Epithelial cell of prostate (primary cell): ENCODE measurements at regions not wholly inside any gene's neighbourhood (a gene's known extent, or its start where the extent isn't known, plus 50 kb on each side); places are given as distances from the start of the nearest gene placed in this dataset.

ENCODE experiments used
- DNase-seq: peaks from one replicate; pipeline ENCODE4 v3.0.0-alpha.2; 2011; ENCODE audit warnings: low read depth, low spot score
- H3K27ac ChIP-seq: fragments of 450-650 bp; 2 replicates; pipeline ENCODE4 v1.5.1; 2017; ENCODE audit warnings: mild to moderate bottlenecking

DNA sequence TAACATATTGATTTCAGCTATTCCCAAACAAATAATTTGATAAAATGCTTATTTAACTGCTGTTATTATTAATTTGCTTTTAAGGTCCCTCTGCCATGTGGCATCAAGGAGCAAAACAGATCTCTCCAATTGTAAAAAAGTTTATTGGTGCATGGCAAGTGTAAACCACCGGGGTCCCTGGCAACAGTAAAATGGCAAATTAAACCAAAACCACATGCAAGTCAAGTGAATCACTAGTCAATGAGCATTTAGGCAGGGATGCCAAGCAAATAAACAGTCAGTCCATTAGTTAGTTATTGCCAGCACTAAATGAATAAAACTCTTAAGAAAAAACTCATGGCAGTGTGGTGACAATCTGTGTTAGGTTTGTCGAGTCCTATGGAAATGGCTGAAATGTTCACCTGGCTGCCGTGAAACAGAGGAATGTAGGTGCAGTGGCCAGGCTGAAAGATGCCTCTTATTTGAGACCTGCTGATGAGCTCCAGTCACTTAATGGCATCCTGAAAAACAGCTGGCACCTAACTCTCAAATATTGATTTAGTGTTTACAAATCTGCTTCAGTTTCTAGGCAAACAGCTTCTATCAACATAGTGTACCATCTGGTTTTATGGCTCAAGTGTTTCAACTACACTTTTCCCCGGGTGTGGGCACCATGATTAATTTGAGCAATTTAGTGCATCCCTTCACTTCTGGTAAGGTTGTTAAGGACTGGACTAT is 296.5 kb upstream of the ITGA1 start:
- DNase-seq: no peak
- H3K27ac ChIP-seq: no peak overlapping the region

DNA sequence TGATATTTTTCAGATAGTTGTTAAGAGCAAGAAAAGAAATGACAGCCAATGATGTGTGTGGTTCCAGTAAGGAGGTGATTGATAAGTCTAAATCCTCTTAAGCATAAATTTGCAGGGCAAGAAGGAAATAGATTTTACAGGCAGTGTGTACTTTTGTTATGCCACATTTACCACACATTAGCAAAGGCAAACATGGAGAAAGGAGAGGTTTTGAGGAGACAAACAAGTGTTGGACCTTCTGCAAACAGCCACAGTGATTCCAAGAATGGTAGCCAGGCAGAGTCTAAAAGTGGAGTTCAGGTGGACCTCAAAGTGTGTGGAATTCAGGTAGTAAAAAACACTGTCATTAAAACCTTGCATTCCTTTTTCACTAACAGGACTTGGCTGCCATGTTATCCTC is 295.9 kb upstream of the ITGA1 start:
- DNase-seq: no peak
- H3K27ac ChIP-seq: no peak overlapping the region

DNA sequence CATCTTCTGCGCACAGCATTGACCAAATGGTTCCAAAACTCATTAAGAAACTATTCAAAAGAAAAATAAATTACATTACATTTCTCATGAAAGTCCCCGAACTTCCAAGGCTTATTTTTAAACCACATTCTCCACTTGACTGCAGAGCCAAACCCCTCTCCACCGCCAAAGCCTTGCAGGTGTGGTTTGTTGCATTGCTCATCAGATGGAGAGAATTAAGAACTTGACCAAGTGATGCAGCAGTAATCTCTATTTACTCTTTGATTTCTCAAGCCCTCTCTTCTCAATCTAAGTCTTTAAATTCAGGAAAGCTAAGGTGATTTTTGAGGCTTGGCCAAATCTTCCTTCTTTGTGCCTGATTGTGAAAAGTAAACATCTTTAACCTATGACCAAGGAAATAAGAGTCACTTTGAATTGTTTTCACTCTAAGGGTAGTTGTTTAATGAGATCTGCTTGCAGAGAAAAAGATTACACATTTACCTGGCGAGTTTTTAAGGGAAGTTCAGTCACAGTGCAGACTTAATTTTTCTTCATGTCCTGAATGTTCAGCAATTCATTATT is 290.5 kb upstream of the ITGA1 start:
- DNase-seq: no peak
- no peak overlapping the region for H3K27ac ChIP-seq

DNA sequence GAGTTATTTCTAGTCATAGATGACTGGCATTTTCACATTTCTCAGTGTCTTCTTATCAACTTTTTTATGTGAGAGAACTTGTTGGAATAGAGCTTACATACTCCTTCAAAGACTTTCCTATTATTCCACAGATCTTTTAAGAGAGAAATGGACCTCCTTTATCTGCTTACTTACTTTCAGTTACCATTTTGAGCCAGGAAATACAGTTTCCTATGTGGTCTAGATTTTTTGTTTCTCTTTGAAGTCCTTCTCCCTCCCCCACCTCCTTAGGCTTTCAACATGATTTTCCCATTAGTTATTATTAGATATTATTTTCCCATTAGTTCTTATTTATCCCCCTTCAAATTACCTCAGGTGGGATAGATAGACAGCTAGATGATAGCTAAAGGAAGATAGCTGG is 289.1 kb upstream of the ITGA1 start:
- DNase-seq: no peak
- no peak overlapping the region for H3K27ac ChIP-seq

DNA sequence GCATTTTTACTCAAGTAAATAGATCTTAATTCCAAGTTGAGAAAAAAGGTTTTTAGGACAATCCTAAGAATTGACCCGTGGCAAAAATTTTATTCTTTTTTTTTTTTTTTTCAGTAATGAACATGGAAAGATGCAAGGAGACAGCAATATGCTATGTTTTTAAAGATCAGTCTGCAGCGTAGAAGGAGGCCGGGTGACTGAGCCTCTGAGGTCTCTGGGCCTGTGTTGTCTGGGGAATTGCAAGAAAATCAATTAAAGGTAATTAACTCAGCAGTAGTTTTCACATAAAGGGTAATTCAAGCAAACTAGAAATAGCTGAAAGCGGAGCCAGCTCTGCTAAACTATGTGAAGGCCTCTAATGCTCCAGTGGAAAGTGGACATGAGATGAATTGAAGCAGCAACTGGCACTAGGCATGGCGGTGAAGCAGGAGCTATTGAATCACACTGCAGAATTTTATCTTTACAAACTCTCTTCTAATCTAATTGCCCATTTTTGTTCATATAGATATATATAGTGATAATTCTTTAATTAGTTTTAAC is 285.2 kb upstream of the ITGA1 start:
- DNase-seq: no peak
- H3K27ac ChIP-seq: no peak overlapping the region

DNA sequence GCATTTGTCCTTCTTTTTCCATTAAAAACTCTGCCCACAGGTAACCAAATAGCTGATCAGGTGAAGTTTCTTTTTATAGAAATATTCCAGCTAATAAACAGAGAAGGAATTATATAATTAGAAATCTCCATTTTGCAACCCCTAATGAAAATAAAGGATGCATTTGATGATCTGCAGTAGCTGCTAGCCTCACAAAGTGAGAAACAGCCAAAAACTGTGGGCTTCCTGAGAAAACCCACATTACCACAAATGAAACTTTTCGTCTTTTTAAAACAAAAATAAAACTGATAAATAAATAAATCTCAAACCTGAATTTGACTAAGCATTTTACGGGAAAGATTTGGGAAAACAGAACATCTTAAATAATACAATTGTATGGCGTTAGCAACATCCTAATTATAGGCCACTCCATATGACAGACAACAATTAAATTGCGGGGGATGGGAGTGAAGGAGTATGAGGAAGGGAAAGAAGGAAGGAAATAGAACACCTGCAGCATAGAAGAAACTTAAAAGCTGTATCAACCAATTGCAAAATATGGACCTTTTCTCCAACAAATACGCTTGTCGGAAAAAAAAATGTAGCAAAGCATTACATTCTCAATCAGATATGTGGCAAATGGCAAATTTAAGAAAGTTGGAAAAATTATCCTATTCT is 283.0 kb upstream of the ITGA1 start:
- H3K27ac ChIP-seq: no peak overlapping the region
- no peak for DNase-seq

DNA sequence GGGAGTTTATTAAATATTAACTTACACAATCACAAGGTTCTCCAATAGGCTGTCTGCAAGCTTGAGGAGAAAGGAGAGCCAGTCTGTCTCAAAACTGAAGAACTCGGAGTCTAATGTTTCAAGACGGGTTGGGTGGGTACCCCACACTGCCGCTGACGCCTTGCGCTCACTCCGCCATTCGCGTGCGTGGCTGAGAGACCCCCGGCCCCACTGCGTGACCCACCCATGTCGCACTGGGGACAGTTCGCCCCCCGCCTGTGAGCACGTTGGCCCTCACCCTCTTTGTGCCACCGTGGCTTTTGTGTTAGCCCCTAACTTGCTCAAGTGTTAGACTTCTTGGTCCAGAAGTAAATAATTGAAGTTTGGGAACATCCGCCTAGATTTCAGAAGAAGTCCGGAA is 270.0 kb upstream of the ITGA1 start:
- no peak overlapping the region for H3K27ac ChIP-seq
- DNase-seq: no peak

DNA sequence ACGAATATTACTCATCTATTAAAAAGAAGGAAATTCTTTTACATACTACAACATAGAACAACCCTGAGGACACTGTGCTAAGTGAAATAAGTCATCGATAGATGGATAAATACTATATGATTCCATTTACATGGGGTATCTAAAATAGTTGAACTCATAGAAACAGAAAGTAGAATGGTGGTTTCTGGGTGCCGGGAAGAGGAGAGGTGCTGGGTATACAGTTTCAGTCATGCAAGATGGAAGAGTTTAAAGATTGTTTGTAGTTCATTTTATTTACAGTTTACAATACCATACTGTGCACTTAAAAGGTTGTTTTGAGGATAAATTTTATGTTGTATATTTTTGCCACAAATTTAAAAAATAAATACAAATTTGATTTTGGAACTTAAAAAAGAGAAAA is 267.5 kb upstream of the ITGA1 start:
- DNase-seq: no peak
- no peak overlapping the region for H3K27ac ChIP-seq

DNA sequence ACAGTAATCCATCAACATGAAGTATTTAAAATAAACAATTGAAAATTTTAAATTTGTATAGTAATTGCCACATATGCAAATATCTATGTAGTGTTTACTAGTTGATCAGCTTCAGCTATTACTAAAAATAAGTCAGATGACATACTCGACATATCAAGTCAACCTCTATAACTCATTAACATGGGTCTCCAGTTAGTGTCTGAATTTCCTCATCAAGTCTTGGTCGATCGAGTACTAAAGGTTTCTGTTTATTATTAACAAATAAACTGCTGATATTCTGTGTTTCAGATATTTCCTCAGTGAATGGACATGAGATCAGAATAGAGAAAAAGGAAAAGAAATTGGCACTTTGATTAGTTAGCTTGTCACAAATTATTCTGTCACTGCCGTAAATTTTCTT is 266.5 kb upstream of the ITGA1 start:
- no peak overlapping the region for H3K27ac ChIP-seq
- no peak for DNase-seq

DNA sequence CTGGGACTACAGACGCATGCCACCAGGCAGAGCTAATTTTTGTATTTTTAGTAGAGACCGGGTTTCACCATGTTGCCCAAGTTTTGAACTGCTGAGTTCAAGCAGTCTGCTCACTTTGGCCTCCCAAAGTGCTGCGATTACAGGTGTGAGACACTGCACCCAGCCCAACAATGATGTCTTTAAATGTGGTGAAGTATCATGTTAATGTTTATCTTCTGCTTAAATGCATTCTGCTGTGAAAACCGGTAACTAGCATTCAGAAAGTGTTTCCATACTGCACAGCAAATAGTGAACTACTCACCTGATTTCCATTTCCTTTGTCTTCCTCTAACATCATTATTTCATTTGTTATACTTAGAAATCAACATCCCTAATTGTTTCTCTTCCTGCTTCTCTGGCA is 264.0 kb upstream of the ITGA1 start:
- DNase-seq: no peak
- no peak overlapping the region for H3K27ac ChIP-seq

DNA sequence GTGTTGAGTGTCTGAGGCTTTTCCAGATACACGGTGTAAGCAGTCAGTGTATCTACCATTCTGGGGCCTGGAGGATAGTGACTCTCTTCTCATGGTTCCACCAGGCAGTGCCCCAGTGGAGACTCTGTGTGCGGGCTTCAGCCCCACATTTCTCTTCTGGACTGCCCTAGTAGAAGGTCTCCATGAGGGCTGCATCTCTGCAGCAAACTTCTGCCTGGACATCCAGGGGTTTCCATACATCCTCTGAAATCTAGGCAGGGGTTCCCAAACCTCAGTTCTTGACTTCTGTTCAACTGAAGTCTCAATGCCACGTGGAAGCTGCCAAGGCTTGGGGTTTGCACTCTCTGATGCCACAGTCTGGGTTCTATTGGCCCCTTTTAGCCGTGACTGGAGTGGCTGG is 256.6 kb upstream of the ITGA1 start:
- no peak overlapping the region for H3K27ac ChIP-seq
- DNase-seq: no peak

DNA sequence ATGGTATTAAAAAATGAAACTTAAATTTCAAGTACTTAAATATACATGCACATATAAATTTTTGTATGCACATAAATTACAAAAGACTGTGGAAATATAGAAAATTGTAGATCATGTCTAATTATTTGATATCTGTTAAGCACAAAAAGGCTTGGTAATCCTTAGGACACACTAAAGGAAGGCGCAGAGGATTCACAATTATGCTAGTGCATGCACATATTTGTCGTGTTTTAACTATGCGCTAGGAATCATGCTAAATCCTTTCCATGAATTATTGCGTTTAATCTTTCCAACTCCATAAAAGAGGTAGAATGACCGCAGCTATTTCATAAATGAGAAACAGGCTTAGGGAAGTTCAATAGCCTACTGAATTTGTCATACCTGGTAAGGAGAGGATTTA is 244.1 kb upstream of the ITGA1 start:
- no peak for DNase-seq
- H3K27ac ChIP-seq: no peak overlapping the region

DNA sequence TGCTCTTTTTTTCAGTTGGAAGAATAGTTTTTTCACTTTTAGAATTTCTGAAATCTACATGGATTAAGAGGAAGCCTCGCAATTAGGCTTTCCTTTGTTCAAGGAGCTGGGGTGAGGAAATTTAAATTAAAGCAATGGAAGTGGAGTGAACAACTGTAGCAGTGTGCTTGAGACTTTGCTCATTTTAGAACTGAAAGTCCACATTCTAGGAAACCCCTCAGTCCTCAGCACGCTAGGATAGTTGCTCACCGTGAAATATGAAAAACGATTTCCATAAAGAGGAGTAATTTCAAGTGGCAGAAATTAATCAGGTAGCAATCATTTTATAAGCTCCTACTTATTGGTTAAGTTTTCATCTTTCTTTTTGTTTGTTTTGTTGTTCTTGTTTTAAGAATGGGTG is 243.0 kb upstream of the ITGA1 start:
- DNase-seq: no peak
- no peak overlapping the region for H3K27ac ChIP-seq

DNA sequence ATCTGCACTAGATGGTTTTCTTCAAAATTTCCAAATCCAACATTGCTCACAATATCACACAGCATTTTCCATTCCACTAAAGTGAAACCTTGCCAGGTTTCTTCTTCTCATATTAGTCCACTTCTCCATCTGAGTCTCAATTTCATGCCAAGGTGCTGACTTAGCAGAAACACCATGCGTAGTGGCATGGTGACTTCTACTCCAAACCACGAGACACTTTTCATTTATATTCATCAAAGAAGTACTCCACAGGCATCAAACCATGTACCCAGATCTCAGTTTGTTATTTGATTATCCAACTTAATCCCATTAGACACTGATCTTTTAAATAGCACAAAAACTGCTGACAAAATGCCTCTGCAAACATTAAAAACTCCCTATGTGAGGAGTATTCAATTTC is 233.4 kb upstream of the ITGA1 start:
- no peak overlapping the region for H3K27ac ChIP-seq
- DNase-seq: no peak

DNA sequence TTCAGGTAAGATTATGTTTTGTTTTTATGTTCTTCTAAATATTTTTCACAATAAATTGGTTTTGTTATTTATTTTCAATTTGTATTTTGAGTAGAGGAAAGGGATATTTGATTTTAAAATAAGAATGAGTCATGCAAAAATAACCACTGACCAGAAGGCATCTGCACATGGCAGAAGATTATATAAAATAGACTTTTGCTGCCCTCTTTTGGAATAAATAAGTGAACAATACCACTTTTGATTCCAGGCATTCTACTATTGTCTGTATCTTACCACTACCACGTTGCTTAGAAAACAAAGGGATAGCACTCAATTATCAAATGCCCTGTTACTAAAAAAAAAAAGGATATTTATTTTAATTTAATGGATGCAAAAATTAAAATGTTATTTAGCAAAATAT is 227.3 kb upstream of the ITGA1 start:
- DNase-seq: no peak
- no peak overlapping the region for H3K27ac ChIP-seq

DNA sequence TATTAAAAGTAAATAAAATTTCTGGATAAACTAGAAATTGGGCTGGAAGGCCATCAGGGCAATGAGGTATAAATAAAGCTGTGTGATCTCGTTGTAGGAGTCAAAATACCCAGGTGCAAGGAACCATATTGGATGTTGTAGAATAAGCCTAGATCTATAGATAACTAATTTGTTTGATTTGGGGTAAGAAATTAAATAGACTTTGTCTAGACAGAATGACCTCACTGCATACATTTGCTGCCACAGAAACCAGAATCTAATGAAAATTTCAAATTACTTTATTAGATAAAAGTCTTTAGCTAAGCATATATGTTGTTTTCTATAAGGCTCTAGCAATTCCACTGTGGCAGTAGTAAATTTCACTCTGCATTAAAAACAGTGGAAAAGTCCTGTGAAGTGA is 225.2 kb upstream of the ITGA1 start:
- no peak for DNase-seq
- no peak overlapping the region for H3K27ac ChIP-seq

DNA sequence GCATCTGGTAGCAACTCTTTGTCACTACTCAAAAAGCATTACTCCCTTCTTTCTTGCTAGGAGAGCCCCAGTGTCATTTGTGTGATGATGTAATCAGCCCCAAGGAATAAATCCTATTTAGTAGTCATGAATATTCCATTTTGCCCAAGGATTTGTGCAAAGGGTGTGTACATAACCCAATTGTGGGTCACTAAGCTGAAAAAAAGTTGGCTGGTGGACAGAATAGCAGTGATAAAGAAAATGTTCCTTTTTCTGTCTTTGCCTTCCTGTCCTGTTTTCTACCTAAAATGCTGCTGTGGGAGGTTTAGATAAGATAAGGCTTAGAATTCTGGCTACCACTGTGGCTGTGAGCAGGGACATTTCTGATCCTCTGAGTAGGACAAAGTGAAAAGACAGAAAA is 223.1 kb upstream of the ITGA1 start:
- no peak overlapping the region for H3K27ac ChIP-seq
- no peak for DNase-seq

DNA sequence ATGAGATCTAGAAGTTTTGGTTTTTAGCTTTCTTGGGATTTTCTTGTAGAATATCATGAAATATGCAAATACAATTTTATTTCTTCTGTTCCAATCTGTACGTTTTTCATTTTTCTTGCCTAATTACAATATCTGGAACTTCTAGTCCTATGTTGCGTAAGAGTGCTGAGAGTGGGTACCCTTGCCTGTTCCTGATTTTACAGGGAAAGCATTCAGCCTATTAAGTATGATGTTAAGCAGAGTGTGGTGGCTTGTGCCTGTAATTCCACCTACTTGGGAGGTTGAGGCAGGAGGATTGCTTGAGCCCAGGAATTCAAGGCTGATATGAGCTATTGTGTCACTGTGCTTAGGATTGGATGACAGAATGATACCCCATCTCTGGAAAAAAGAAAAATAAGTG is 210.2 kb upstream of the ITGA1 start:
- no peak for DNase-seq
- H3K27ac ChIP-seq: no peak overlapping the region

DNA sequence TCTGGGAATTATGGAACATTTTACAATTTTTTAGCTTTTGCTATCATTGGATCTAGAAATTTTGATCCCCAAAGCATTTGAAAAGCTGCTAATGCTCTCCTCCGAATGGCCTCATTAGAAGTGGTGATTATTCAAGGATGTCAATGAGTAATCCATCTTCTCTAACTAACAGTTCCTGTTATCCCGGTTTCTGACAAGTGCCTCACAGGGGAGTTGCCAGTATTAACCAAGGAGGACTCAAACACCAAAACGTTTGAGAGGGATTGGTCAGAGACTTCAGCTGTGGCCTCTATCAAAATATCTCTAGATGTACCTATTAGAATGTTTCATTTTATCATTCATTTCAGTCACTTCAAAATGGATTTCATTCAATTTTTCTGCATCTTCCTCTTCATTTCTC is 208.3 kb upstream of the ITGA1 start:
- no peak overlapping the region for H3K27ac ChIP-seq
- peak; percentile 60 for DNase-seq

DNA sequence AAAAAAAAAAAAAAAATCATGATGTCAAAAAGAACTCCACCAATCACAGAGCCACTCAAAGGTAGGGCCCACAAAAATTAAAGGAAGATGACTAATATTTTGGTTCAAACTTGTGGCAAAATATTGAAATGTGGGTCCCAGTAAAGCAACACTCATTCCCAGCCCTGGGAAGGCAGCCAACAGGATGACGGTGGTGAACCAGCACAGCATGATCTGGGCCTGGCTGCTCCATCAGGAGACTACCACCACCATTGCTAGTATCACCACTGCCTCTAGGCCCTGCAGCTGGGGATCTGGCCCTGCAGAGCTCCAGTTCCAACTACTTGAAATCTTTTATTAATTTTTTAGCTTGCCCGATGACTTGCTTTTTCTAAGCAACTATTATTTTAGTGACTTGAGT is 206.8 kb upstream of the ITGA1 start:
- H3K27ac ChIP-seq: no peak overlapping the region
- DNase-seq: peak; percentile 6

DNA sequence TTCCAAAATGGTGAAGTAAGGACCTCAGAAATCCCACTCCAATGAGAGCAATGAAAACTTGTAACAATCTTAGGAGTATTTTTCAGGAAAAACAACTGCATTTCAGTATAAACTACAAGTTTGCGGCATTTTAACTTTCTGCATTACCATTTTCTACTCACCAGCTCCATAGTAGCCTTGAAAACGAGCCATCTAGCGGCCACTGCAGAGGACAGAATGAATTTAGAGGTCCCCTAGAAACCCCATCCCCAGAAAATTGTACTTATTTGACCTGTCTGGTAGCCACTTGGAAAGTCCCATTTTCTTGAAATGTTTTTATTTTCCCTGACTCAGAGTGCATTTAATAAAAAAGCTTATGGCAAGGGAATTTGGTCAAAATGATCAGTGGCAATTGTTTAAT is 205.4 kb upstream of the ITGA1 start:
- DNase-seq: no peak
- no peak overlapping the region for H3K27ac ChIP-seq

DNA sequence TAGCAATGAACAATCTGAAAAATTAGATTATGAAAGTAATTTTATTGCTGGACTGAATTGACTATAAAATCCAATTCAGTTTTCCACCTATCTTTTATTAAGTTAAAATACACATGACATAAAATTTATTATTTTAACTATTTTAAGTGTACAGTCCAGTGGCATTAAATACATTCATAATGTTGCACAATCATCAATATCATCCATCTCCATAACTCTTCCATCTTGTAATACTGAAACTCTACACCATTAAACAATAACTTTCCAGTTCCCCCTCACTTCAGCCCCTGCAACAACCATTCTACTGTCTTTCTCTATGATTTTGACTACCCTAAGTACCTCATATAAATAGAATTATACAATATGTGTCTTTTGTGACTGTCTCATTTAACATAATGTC is 200.6 kb upstream of the ITGA1 start:
- no peak for DNase-seq
- no peak overlapping the region for H3K27ac ChIP-seq
